GM18499 (cell line): ENCODE measurements at regions not wholly inside any gene's neighbourhood (a gene's known extent, or its start where the extent isn't known, plus 50 kb on each side); places are given as distances from the start of the nearest gene placed in this dataset.
"Not testable (repeated sequence)": the region's sequence is repeated elsewhere in the genome, so short reads cannot be mapped to it uniquely, and the experiment has no call there.

Experiments
- ATAC-seq: cut with Tn5 transposase; IDR thresholded peaks from one replicate; pipeline ENCODE4 v1.9.1; 2021; ENCODE audit warnings: moderate number of reproducible peaks; ENCODE audit not compliant: insufficient read depth, unreplicated experiment

DNA sequence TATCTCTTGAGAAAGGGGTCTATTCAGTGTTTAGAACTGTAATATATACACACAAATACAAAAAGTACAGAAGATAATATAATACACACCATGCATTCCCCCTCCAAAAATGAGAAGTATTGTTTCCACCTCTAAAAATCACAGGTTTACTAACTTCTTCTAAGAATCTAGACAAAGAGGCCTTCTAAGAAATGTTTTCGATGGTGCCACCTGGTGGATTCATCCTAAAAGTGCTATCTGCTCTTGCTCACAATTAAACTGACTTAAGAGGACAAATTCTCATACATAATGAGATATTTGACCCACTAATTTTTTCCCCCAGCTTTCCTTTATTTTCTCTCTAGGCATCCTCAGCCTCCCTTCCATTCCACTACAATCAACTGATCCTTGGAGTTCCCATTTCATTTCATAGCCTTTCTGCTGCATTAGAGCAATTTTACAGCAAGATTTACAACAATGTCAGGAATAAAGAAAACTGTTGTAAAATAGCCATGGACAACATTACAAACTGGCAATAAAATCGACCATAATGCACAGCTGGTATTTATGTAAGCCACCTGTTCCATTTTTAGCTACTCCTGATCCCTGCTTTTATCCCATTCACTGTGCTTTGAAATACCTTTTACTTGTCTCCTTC is 124.6 kb downstream of the ARRDC4 start:
- no peak for ATAC-seq

DNA sequence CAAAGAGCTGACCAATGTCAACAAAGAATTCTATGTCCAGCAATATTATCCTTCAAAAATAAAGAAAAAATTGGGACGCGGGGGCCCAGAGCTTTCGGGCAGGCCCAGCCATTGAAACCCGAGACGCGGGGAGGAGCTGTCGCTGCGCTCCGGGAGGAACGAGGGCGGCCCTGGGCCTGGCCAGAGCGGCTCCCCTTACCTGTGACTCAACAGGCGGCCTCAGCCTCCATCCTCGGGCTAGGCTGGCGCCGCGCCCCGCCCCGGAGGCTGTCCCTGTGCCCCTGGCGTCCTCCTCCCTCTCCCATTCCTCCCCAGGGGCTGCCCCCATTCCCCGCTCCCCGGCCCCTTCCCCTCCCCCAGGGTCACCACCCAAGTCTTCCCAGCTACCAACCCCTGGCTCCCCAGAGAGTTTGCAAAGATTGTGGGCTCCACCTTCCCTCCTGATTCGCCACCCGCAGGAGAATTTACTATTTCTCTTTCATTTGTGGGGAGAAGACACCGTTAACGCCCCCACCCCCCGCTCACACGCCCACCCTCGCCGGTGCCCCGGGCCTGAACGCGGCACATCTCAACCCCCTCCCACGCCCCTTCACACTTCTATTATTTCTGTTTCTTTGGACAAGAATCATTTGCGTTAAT is 127.9 kb downstream of the ARRDC4 start:
- not testable (repeated sequence) for ATAC-seq

DNA sequence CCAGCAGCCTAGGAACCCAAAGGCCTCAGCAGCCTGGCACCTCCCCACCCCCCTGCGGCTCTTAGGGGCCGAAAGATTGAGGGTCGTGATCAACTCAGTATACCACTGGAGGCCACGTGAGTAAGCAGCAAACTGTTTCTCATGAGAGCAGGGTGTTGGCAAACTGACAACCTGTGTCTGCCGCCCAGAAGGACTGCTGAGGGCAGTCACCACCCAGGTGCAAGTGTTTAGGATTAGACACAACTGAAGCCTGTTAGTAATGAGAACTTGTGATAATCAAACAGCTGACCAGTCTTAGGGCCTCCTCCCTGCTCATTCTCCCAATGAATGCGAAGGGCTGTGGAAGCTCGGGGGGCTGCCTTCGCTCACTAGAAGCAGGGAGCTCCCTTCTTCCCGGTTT is 128.8 kb downstream of the ARRDC4 start:
- ATAC-seq: not testable (repeated sequence)

DNA sequence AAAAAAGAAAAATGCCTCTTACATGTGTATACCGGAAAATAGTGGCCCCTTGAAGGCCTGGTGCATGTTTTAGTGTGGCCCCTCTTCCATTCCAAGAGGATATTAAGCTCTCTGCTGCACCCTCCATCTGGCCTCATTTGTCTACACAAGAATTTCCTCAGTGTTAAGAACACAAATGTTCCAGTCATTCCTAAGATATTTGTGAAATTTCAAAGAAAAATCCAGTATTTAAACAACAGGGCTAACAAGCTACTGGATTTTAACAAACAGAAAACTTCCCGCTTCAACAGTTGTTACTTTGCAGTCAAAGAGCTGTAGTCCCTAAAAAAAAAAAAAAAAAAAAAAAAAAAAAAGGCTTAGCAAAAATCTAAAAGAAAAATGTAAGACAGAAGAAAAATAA is 137.5 kb downstream of the ARRDC4 start:
- not testable (repeated sequence) for ATAC-seq

DNA sequence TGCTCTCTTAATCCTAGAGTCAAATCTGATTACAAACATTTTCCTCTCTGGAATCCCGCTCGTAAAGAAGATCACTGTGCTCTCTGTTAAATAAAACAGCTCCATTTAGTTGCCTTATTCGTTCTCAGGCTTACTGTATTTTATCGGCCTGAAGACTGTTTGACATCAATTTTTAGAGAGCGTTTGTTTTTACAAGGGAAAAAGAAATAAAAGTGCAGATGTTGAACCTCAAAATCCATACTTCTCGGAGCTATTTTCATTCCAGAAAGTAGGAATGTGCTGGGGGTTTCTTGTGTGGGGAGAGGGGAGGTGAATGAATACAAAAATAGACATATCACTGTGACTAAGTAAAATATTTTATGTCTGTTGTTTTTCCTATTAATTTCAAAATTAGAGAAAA is 140.1 kb downstream of the ARRDC4 start:
- ATAC-seq: not testable (repeated sequence)

DNA sequence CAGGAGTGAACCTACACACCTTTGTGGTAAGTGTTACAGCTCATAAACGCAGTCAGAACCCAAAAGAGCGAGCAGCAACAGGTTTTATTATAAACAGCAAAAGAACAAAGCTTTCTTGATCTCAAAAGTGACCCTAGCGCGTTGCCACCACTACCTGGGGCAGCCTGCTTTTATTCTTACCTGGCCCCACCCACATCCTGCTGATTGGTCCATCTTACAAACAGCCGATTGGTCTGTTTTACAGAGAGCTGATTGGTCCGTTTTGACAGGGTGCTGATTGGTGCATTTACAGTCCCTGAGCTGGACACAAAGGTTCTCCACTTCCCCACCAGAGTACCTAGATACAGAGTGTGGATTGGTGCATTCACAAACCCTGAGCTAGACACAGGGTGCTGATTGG is 143.1 kb downstream of the ARRDC4 start:
- no peak for ATAC-seq

DNA sequence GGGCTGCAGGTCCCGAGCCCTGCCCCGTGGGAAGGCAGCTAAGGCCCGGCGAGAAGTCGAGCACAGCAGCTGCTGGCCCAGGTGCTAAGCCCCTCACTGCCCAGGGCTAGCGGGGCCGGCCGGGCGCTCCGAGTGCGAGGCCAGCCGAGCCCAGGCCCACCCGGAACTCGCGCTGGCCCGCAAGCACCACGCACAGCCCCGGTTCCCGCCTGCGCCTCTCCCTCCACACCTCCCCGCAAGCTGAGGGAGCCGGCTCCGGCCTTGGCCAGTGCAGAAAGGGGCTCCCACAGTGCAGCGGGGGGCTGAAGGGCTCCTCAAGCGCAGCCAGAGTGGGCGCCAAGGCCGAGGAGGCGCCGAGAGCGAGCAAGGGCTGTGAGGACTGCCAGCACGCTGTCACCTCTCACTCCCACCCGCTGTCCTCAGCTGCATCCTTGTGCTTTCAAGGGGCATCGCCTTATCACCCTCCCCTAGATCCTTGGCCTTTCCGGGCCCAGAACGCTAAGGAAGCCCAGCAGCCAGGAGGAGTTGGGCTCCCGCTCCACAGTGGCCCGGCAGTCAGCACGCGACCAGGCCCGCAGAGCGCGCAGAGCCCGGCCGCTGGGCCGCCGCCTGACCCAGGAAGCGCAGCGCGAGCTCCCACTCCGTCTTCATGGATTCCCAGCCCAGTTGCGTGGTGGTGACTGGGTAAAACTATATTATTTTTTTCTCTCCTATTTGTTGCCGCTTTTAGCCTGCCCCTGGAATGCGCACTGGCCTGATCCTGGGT is 144.1 kb downstream of the ARRDC4 start:
- ATAC-seq: not testable (repeated sequence)

DNA sequence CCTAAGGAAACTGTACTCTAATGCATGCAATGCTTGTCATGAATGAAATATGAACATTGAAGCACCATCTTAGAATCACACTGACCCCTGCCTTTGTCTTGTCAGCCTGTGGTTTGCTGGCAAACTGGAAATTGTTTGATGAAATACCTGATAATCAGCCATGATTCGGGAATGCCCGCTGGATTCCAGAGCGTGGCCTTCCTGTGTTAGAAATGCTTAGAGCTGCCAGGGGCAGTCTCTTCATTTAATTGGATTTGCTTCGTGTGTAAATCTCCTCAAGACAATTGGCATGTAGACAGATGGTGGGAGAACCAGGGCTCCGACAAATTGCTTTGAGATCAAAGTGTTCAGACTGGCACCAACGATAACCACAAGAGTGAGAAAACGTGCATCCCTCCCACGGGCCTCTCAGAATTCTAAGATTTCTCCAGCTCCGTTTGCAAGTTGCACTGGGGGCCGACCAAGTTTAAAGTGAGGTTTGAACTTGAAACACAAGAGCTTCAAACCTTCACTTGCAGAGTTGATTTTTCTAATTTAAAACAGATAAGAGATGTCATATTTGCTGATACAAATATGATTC is 146.2 kb downstream of the ARRDC4 start:
- not testable (repeated sequence) for ATAC-seq

DNA sequence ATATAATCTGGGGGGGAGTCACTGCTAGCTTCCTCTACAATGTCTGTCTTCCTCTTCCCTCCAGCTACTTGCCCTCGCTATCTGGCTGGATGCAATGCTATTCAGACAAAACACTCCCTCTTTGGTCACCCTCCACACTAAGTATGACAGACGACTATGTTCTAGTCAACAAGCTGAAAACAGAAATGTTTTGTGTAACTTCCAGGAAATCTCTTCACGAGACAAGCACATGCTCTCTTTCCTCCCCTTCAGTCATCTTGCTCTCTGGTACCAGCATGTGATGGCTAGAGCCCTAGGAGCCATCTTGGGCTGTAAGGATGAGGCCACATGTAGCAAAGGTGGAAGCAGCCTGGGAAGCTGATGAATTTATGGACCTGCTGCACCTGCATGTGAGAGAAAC is 151.3 kb downstream of the ARRDC4 start:
- no peak for ATAC-seq

DNA sequence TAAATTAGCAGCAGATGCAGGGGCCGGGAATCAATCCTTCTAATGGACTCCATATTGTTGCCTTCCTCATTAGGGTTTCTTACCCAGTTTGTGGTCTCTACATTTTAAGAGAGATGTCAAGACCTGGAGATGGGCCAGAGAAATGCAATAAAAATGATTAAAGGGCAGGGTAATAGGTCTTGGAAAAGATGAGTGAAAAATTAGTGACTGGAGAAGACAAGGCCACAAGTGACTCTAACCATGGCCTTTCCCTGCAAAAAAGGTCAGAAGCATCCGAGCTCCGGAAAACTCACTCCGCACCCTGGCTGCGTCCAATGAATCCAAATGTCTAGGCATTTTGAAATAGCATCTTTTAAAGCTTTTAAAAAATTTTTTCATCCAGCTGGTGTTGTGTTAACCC is 152.8 kb downstream of the ARRDC4 start:
- ATAC-seq: no peak

DNA sequence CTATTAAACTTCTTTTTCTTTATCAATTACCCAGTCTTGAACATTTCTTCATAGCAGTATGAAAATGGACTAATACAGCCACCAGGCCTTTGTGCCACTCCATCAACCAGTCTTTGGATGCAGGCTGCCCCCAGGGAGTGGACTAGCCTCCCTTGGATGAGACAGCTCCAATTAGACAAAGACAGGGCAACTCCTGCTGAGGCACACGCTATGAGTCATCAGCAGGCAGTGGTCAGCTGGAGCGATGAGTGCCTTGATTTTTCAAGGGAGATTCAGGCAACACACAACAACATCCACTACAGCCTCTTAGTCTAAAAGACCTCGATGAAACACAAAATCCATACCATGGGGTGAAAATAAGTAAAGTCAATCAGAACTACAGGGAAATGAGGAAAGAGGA is 160.1 kb downstream of the ARRDC4 start:
- ATAC-seq: no peak

DNA sequence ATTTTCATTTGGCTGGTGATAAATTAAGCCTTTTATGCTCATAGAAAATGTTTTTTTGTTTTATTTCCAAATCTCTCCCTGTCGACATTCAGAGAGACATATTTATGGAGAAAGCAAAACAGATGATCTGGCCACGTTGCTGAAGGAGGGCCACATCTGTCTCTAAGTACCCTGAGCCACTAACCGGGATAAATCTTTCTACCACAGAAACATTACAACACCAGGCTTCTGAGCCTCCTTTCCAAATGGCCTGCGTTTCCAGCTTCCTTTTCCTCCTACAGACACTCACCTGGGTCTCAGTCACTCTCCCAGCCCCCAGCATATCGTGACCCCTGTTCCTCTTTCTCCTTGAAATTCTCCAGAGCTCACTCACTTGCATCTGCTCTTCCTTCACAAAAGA is 161.0 kb downstream of the ARRDC4 start:
- ATAC-seq: no peak

DNA sequence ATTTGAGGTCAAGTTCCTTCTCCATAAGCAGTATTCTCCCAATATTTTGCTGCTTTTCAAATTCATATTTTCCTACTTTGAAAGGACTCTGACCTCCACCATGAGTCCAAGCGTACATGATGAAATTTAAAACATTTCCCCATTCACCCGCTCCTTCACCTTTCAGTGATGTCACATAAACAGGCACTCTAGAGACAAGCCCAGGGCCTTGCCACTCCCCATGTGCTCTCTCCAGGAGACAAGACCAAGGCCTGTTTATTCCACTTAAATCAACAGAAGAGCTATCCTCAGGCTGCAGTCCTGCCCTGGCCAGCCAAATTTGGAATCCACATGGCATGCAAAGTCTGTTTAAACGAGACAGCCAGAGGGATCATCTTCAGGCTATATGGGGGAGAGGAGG is 161.5 kb downstream of the ARRDC4 start:
- no peak for ATAC-seq

DNA sequence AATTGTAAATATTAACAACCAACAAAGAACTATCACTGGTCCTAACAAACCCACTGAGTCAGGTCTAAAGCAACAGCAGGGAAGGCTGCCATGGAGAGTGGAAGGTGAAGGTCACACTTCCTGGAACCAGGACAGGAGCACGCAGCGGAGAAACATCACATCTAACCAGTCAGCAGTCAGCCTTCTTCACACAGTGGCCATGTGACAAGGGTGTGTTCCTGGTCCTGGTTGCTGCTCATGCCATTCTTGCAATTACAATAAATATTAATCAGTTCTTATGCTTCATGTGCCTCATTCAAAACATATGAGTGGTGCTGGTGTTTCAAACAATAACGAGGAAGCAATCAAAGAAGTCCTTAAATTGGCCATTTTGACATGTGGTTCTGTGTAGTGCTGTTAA is 162.8 kb downstream of the ARRDC4 start:
- no peak for ATAC-seq

DNA sequence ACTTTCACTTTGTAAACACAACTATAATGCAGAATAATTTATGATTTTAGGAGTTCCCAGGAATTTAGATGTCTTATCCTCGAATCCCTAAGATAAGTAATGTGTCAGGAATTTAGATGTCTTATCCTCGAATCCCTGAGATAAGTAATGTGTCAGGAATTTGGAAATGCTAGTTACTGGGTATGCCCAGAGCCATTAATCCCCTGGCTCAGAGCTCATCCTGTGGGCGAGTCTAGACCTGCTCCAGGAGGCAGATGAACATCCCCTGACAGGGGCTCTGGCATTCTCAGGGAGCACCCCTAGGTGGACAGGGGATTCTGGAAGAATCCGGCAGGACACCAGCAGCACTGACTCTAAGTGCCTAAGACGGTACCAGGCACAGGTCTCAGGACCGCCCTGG is 163.3 kb downstream of the ARRDC4 start:
- no peak for ATAC-seq

DNA sequence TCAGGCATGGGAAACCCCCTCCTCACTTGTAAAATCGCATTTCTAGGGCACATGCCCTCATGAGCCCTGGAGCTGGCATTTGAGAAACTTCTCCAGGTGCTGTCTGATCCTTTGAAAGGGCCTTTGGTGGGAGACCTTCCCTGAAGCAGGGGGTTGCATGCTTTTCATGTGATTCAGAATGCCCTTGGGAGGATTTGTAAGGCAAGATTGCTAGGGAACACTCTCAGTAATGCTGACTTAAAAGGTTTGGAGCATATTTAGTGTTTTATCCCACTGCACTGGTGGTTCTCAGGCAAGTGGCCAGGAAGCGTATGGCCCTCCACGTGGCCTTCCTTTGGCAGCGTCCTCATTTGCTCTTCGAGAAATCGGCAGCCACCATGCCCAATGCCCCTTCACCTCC is 164.1 kb downstream of the ARRDC4 start:
- ATAC-seq: no peak

DNA sequence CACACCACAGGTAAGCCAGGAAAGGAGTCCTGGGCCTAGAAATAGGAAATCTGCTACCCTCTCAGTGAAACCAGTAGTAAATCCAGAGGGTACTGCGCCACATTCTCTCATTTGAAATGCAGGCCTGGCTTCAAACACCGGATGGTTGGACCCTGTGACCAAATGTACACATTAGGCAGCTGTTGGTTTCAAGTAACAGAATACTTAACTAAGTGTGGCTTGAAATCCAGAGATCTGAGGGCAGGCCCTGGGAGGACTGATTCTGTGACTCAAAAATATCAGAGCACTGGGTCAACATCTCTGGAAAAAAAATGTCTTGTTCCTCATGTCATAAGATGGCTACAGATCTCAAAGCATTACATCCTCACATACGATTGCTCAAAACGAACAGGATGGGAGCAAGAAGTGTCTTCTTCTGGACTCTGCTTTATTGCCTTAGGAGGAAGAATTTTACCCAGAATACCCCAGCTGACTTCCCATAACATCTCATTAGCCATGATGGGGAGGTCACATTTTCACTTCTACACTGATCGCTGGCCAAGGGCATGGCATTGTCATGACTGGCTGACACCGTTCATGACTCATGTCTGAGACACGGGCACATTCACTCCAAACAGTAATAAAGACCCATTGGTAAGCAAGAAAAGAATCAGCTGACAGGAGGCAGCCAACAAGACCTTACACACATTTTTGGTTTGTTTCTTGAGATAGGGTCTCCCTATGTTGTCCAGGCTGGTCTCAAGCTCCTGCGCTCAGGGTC is 166.0 kb downstream of the ARRDC4 start:
- ATAC-seq: no peak

DNA sequence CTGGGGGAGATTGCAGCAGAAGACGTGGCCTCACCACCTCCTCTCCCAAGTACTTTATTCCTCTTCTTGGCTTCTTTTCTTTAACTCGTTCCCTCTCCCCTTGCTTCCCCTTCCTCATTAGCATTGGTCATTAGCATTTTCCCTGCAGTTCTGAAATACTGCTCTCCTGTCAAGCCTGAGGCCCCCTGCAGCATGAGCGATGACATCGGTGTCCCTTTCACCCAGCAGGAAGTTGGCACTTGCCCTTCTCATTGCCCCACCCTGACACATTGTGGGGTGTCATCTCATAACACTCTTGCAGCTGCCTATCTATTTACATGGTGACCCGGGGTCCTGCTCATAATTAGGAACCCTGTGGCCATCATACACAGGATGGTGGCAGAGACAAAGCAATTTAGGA is 167.1 kb downstream of the ARRDC4 start:
- no peak for ATAC-seq

DNA sequence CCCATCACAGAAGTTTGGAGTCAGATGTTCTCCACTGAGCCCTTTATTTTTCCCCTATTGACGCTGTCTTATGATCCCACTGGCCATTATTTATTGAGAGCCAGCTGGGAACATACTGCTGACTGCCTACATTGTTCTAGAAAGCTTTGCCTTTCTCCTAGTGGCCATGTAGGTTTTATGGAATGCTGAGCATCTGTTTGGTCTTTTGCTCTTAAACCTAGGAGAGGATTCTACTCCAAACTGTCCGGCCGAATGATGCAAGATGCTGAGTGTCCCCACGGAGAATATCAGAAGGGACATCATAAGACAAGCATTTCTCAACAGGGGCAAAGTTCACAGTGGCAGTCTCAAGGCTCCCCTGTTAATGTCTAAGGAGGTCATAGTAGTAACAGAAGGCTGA is 171.4 kb downstream of the ARRDC4 start:
- ATAC-seq: no peak

DNA sequence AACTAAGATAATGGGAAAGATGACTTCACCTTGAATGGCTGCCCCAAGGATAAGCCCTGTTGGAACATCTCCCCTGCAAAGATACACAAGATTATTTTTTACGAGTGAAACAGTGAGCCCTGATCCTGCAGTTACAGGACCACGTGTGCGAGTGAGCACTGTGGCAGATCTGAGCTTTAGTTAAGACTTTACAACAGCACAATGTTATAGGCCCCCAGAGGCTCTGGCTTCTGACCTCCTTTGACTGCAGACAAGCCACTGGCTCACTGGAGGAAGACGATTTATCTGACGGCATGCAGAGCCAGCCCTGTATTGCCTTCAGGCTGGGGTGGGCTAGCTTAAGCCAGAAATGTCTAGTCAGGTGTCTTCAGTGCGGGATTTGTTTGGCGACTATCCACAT is 174.4 kb downstream of the ARRDC4 start:
- ATAC-seq: no peak

DNA sequence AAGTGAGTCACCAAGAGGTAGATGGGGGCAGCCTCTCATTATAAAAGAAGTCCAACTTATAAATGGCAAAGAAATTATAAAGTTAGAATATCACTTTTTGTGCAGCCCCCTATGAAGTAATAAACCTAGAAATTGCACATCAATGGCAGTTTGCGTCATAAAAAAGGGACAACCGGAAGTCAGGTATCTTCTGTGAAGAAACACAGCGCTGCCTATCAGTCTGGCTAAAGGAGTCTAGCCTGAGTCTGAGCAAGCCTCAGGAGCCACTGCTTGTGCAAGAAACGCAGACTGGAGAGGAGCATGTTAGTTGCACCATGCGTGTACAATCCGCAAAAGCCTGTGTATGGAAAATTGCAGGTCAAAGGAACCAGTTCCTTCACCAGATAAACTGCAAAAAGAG is 178.4 kb downstream of the ARRDC4 start:
- ATAC-seq: no peak
